H9 (cell line): ENCODE measurements at regions not wholly inside any gene's neighbourhood (a gene's known extent, or its start where the extent isn't known, plus 50 kb on each side); places are given as distances from the start of the nearest gene placed in this dataset.

Source experiments
- DNase-seq: peaks from one replicate; pipeline ENCODE4 v3.0.0-alpha.2; 2017
- H2AFZ ChIP-seq: one replicate; pipeline ENCODE4 v1.6.1; 2013; ENCODE audit warnings: mild to moderate bottlenecking, low read length, control low read depth, moderate library complexity
- H2AK5ac ChIP-seq: 2 replicates; pipeline ENCODE4 v1.6.1; 2013; ENCODE audit warnings: low read length, control low read depth, mixed read lengths; ENCODE audit not compliant: insufficient read length
- H2BK120ac ChIP-seq: one replicate; pipeline ENCODE4 v1.6.1; 2013; ENCODE audit warnings: low read depth, mild to moderate bottlenecking, low read length, control low read depth, inconsistent platforms; ENCODE audit not compliant: poor library complexity, severe bottlenecking
- H2BK12ac ChIP-seq: 2 replicates; pipeline ENCODE4 v1.6.1; 2013; ENCODE audit warnings: low read length, control low read depth, mixed read lengths, low read depth; ENCODE audit not compliant: insufficient read length
- H2BK15ac ChIP-seq: 2 replicates; pipeline ENCODE4 v1.6.1; 2013; ENCODE audit warnings: low read depth, low read length, control low read depth
- H2BK20ac ChIP-seq: one replicate; pipeline ENCODE4 v1.6.1; 2013; ENCODE audit warnings: low read depth, mild to moderate bottlenecking, low read length, control low read depth, inconsistent platforms; ENCODE audit not compliant: poor library complexity, severe bottlenecking
- H2BK5ac ChIP-seq: 2 replicates; pipeline ENCODE4 v1.6.1; 2013; ENCODE audit warnings: low read length, control low read depth, mixed read lengths; ENCODE audit not compliant: insufficient read length
- H3K14ac ChIP-seq: 2 replicates; pipeline ENCODE4 v1.6.1; 2013; ENCODE audit warnings: low read length, control low read depth; ENCODE audit not compliant: insufficient read depth
- H3K18ac ChIP-seq: 2 replicates; pipeline ENCODE4 v1.6.1; 2013; ENCODE audit warnings: low read depth, mild to moderate bottlenecking, mixed read lengths, low read length, control low read depth; ENCODE audit not compliant: insufficient read length
- H3K23ac ChIP-seq: 2 replicates; pipeline ENCODE4 v1.6.1; 2013; ENCODE audit warnings: low read length, control low read depth, mixed read lengths, low read depth; ENCODE audit not compliant: insufficient read length
- H3K23me2 ChIP-seq: 2 replicates; pipeline ENCODE4 v1.6.1; 2013; ENCODE audit warnings: low read depth, mild to moderate bottlenecking, mixed read lengths, low read length, control low read depth; ENCODE audit not compliant: insufficient read length, poor library complexity, severe bottlenecking
- H3K27ac ChIP-seq: 2 replicates; pipeline ENCODE4 v1.5.1; 2013; ENCODE audit warnings: low read length, control low read depth, mixed read lengths, low read depth; ENCODE audit not compliant: insufficient read length
- H3K27me3 ChIP-seq: 2 replicates; pipeline ENCODE4 v1.6.1; 2013; ENCODE audit warnings: low read length, control low read depth, inconsistent platforms; ENCODE audit not compliant: insufficient read depth
- H3K4ac ChIP-seq: 2 replicates; pipeline ENCODE4 v1.6.1; 2013; ENCODE audit warnings: low read depth, mild to moderate bottlenecking, control low read depth, inconsistent platforms, low read length, moderate library complexity
- H3K4me1 ChIP-seq: 2 replicates; pipeline ENCODE4 v1.6.1; 2013; ENCODE audit warnings: low read length, control low read depth, inconsistent platforms; ENCODE audit not compliant: insufficient read depth
- H3K4me2 ChIP-seq: 2 replicates; pipeline ENCODE4 v1.6.1; 2013; ENCODE audit warnings: low read length, control low read depth, mixed read lengths; ENCODE audit not compliant: insufficient read length, insufficient read depth
- H3K56ac ChIP-seq: 2 replicates; pipeline ENCODE4 v1.6.1; 2013; ENCODE audit warnings: low read depth, mild to moderate bottlenecking, mixed read lengths, low read length, control low read depth; ENCODE audit not compliant: insufficient read length
- H3K79me1 ChIP-seq: 2 replicates; pipeline ENCODE4 v1.6.1; 2013; ENCODE audit warnings: low read depth, mild to moderate bottlenecking, moderate library complexity, low read length, control low read depth, inconsistent platforms; ENCODE audit not compliant: insufficient read depth, poor library complexity, severe bottlenecking
- H3K79me2 ChIP-seq: 2 replicates; pipeline ENCODE4 v1.6.1; 2013; ENCODE audit warnings: low read length, control low read depth, inconsistent platforms; ENCODE audit not compliant: insufficient read depth
- H3K9ac ChIP-seq: 2 replicates; pipeline ENCODE4 v1.6.1; 2013; ENCODE audit warnings: low read length, control low read depth, mixed read lengths; ENCODE audit not compliant: insufficient read length; ENCODE audit errors: extremely low read depth
- H3K9me3 ChIP-seq: one replicate; pipeline ENCODE4 v1.6.1; 2013; ENCODE audit warnings: low read depth, low read length, inconsistent platforms; ENCODE audit not compliant: control insufficient read depth
- H3T11ph ChIP-seq: one replicate; pipeline ENCODE4 v1.6.1; 2013; ENCODE audit warnings: mild to moderate bottlenecking, low read length, control low read depth, inconsistent platforms
- H4K20me1 ChIP-seq: one replicate; pipeline ENCODE4 v1.6.1; 2013; ENCODE audit not compliant: control insufficient read depth, insufficient read length, insufficient read depth
- H4K5ac ChIP-seq: 2 replicates; pipeline ENCODE4 v1.6.1; 2013; ENCODE audit warnings: low read depth, mild to moderate bottlenecking, mixed read lengths, low read length, control low read depth; ENCODE audit not compliant: insufficient read length
- H4K8ac ChIP-seq: replicated peaks from 2 replicates; pipeline ENCODE4 v1.6.1; 2013; ENCODE audit warnings: low read length, control low read depth, mixed read lengths, low read depth; ENCODE audit not compliant: insufficient read length
- H4K91ac ChIP-seq: 2 replicates; pipeline ENCODE4 v1.6.1; 2013; ENCODE audit warnings: low read depth, mild to moderate bottlenecking, moderate library complexity, mixed read lengths, low read length, control low read depth; ENCODE audit not compliant: insufficient read length
- H3K27ac Mint-ChIP-seq, 3 experiments: 2 replicates in 2 of 3; 3 replicates in 1 of 3; pipeline ENCODE4 v1.8.0; 2020 to 2021; ENCODE audit warnings: mixed read lengths in 3 of 3, mild to moderate bottlenecking in 1 of 3, moderate library complexity in 1 of 3
- H3K27me3 Mint-ChIP-seq: 2 replicates; pipeline ENCODE4 v1.8.0; 2021; ENCODE audit warnings: low read depth, mild to moderate bottlenecking, moderate library complexity, mixed read lengths
- H3K36me3 Mint-ChIP-seq, 3 experiments: 2 replicates in 2 of 3; 3 replicates in 1 of 3; pipeline ENCODE4 v1.8.0; 2020 to 2021; ENCODE audit warnings: low read depth in 3 of 3, mixed read lengths in 3 of 3; ENCODE audit not compliant: insufficient read depth in 1 of 3
- H3K4me1 Mint-ChIP-seq, 2 experiments: 2 replicates each; pipeline ENCODE4 v1.8.0; 2020; ENCODE audit warnings: mixed read lengths in 2 of 2
- H3K4me3 Mint-ChIP-seq, 2 experiments: 2 replicates in 1 of 2; 3 replicates in 1 of 2; pipeline ENCODE4 v1.8.0; 2020 to 2021; ENCODE audit warnings: mild to moderate bottlenecking in 2 of 2, mixed read lengths in 2 of 2, moderate library complexity in 1 of 2
- H3K9me3 Mint-ChIP-seq, 2 experiments: 2 replicates in 1 of 2; 3 replicates in 1 of 2; pipeline ENCODE4 v1.8.0; 2020; ENCODE audit warnings: mild to moderate bottlenecking in 2 of 2, mixed read lengths in 2 of 2, moderate library complexity in 1 of 2
- CTCF ChIP-seq: fragments of 200-600 bp; sonication (generic); conservative IDR thresholded peaks from 3 replicates; pipeline ENCODE4 v1.8.0; 2021; ENCODE audit warnings: antibody characterized with exemption, mild to moderate bottlenecking

DNA sequence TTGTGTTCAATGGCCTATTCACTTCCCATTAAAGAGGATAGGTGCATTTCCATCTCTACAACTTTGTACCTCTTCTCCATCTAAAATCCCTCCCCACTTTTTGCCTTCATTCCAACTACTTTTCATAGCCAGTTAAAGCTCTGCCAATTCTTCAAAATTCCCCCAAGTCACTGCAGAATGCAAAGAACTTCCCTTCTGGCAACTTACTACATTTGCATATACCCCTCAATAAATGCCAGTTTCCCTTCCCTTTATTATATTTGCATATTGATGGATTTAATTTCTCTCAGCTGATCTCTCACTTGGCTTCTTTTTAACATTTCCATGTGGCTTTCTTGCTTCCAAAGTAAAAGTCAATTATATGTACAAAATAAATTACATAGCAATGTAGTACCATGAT lies 393.4 kb downstream of the HACE1 start:
- Mint-ChIP-seq H3K9me3 (no peaks in the 10 kb centered on the region), H3K36me3 (no peaks in the 10 kb centered on the region), H3K27me3 (no peaks in the 10 kb centered on the region), H3K4me1 (peaks cover 8 to 9% of the 10 kb centered on the region in 2 experiments), H3K4me3 (no peak overlapping the region), H3K27ac (no peak overlapping the region)
- Histone ChIP-seq H2BK15ac (no peak overlapping the region), H2AFZ (no peak overlapping the region), H3K23ac (no peak overlapping the region), H3K56ac (no peak overlapping the region), H3K23me2 (no peaks in the 10 kb centered on the region), H4K5ac (no peak overlapping the region), H3K14ac (no peak overlapping the region), H2BK12ac (no peak overlapping the region), H2BK120ac (no peak overlapping the region), H2BK20ac (no peak overlapping the region), H3K4me2 (no peak overlapping the region), H3K4me1 (no peaks in the 10 kb centered on the region), H3K4ac (no peak overlapping the region), H3K18ac (no peak overlapping the region), H2BK5ac (no peak overlapping the region), H4K91ac (no peak overlapping the region), H3K9ac (no peak overlapping the region), H3K27ac (no peak overlapping the region), H3K27me3 (no peaks in the 10 kb centered on the region), H3K79me1 (no peaks in the 10 kb centered on the region), H2AK5ac (no peak overlapping the region), H3K79me2 (no peaks in the 10 kb centered on the region), H4K20me1 (no peaks in the 10 kb centered on the region), H3T11ph (no peak overlapping the region), H3K9me3 (no peaks in the 10 kb centered on the region), H4K8ac (no peak overlapping the region)
- no peak for DNase-seq
- TF ChIP-seq CTCF: no peak
